ENCODE measurements at regions not wholly inside any gene's neighbourhood (a gene's known extent, or its start where the extent isn't known, plus 50 kb on each side); places are given as distances from the start of the nearest gene placed in this dataset.

GRCh38 chr12:21026302-21026701 lies 104.7 kb upstream of the SLCO1B1 start:
- no peaks in the 10 kb centered on the region for H3K27me3 ChIP-seq
- 32 to 36% methylated on average over 3 of the region's 3 CpGs for WGBS, 2 donors
- no peaks in the 10 kb centered on the region for H3K4me1 ChIP-seq
- TF ChIP-seq POLR2A (IDR thresholded peaks at IDR 0.05) (no peak), CTCF (IDR thresholded peaks at IDR 0.05) (no peak), POLR2AphosphoS5 (IDR thresholded peaks at IDR 0.05) (no peak), EP300 (IDR thresholded peaks at IDR 0.05) (no peak)
- DNase-seq (no peak), ATAC-seq (ENCODE audit: low FRiP score in 2 of 2) (no peak)
- H3K9me3 ChIP-seq: no peaks in the 10 kb centered on the region
- no peaks in the 10 kb centered on the region for H3K36me3 ChIP-seq
- H3K27ac ChIP-seq: no peak overlapping the region
- no peak overlapping the region for H3K4me3 ChIP-seq

- 74 to 84% methylated on average over 4 of the region's 4 CpGs for WGBS, 2 donors
- ATAC-seq (ENCODE audit: low FRiP score in 2 of 2): no peak
- Histone ChIP-seq H3K4me3 (no peak overlapping the region), H3K27me3 (no peaks in the 10 kb centered on the region), H3K4me1 (no peaks in the 10 kb centered on the region), H3K9me3 (no peaks in the 10 kb centered on the region), H3K36me3 (no peaks in the 10 kb centered on the region), H3K27ac (no peak overlapping the region)
- no peak for TF ChIP-seq POLR2A (IDR thresholded peaks at IDR 0.05)
- TF ChIP-seq EP300 (IDR thresholded peaks at IDR 0.05): no peak
- TF ChIP-seq CTCF (IDR thresholded peaks at IDR 0.05): no peak
- no peak for TF ChIP-seq POLR2AphosphoS5 (IDR thresholded peaks at IDR 0.05)
- DNase-seq: no peak
Measured at GRCh38 chr12:21054334-21054733, 76.7 kb upstream of the SLCO1B1 start.

- no peak for DNase-seq
Measured at GRCh38 chr12:21065845-21066244, 65.1 kb upstream of the SLCO1B1 start.

GRCh38 chr12:21073129-21073528 lies 57.9 kb upstream of the SLCO1B1 start:
- no peak for TF ChIP-seq POLR2AphosphoS5 (IDR thresholded peaks at IDR 0.05)
- TF ChIP-seq CTCF (IDR thresholded peaks at IDR 0.05): no peak
- TF ChIP-seq POLR2A (IDR thresholded peaks at IDR 0.05): no peak
- TF ChIP-seq EP300 (IDR thresholded peaks at IDR 0.05): no peak
- Histone ChIP-seq H3K4me1 (no peaks in the 10 kb centered on the region), H3K4me3 (no peak overlapping the region), H3K9me3 (no peaks in the 10 kb centered on the region), H3K36me3 (no peaks in the 10 kb centered on the region), H3K27ac (no peak overlapping the region), H3K27me3 (no peaks in the 10 kb centered on the region)
- 84 to 100% methylated on average over 1 to 2 of the region's 2 CpGs for WGBS, 2 donors
- DNase-seq: no peak
- ATAC-seq (ENCODE audit: low FRiP score in 2 of 2): no peak

More at GRCh38 chr12:21065845-21066244, 65.1 kb upstream of the SLCO1B1 start:
- Histone ChIP-seq H3K27ac (no peak overlapping the region), H3K9me3 (no peaks in the 10 kb centered on the region), H3K36me3 (no peaks in the 10 kb centered on the region), H3K27me3 (no peaks in the 10 kb centered on the region), H3K4me3 (no peak overlapping the region), H3K4me1 (no peaks in the 10 kb centered on the region)
- TF ChIP-seq POLR2AphosphoS5 (IDR thresholded peaks at IDR 0.05) (no peak), EP300 (IDR thresholded peaks at IDR 0.05) (no peak), POLR2A (IDR thresholded peaks at IDR 0.05) (no peak), CTCF (IDR thresholded peaks at IDR 0.05) (peak in 2 of 6 experiments; percentile 8 to 11)
- ATAC-seq (ENCODE audit: low FRiP score in 2 of 2): no peak

GRCh38 chr12:21073822-21074460 lies 57.1 kb upstream of the SLCO1B1 start:
- Histone ChIP-seq H3K4me1 (no peaks in the 10 kb centered on the region), H3K9me3 (no peaks in the 10 kb centered on the region), H3K36me3 (no peaks in the 10 kb centered on the region), H3K27ac (no peak overlapping the region), H3K4me3 (no peak overlapping the region), H3K27me3 (no peaks in the 10 kb centered on the region)
- DNase-seq (no peak), ATAC-seq (ENCODE audit: low FRiP score in 2 of 2) (no peak)
- 90 to 93% methylated on average over 9 of the region's 9 CpGs for WGBS, 2 donors
- TF ChIP-seq POLR2AphosphoS5 (IDR thresholded peaks at IDR 0.05) (no peak), CTCF (IDR thresholded peaks at IDR 0.05) (no peak), POLR2A (IDR thresholded peaks at IDR 0.05) (no peak), EP300 (IDR thresholded peaks at IDR 0.05) (no peak)

Measured in upper lobe of left lung (tissue), 6 donors.